Tibial artery (tissue), 4 donors: ENCODE measurements at regions not wholly inside any gene's neighbourhood (a gene's known extent, or its start where the extent isn't known, plus 50 kb on each side); places are given as distances from the start of the nearest gene placed in this dataset.
A peak's percentile ranks its signal among the peaks of the same experiment; 100 is the strongest.
"Not testable (repeated sequence)": the region's sequence is repeated elsewhere in the genome, so short reads cannot be mapped to it uniquely, and the experiment has no call there.

Experiments used
- DNase-seq, 2 donors: peaks; one replicate each; pipeline ENCODE4 v3.0.0-alpha.2; 2019
- H3K27ac ChIP-seq, 2 donors: fragments of 200-600 bp; sonication (generic) in 1 of 2; 1 replicate in 1 of 2; 2 replicates in 1 of 2; pipeline ENCODE4 v1.5.1; 2018 to 2019; ENCODE audit warnings: mild to moderate bottlenecking in 1 of 2
- H3K27me3 ChIP-seq, 2 donors: fragments of 200-600 bp; sonication (generic) in 1 of 2; one replicate each; pipeline versions ENCODE4 v1.5.1 to v1.6.0; 2016 to 2019
- H3K36me3 ChIP-seq, 3 donors: fragments of 200-600 bp; sonication (generic) in 2 of 3; one replicate each; pipeline ENCODE4 v1.5.1; 2016 to 2019; ENCODE audit warnings: mild to moderate bottlenecking in 2 of 3
- H3K4me1 ChIP-seq, 4 donors: fragments of 200-600 bp; sonication (generic) in 2 of 4; 1 replicate in 3 of 4; 2 replicates in 1 of 4; pipeline ENCODE4 v1.5.1; 2016 to 2019
- H3K4me3 ChIP-seq, 2 donors: fragments of 200-600 bp; sonication (generic) in 1 of 2; 1 replicate in 1 of 2; 2 replicates in 1 of 2; pipeline ENCODE4 v1.5.1; 2018 to 2019; ENCODE audit warnings: mild to moderate bottlenecking in 2 of 2
- H3K9me3 ChIP-seq, 3 donors: fragments of 200-600 bp; sonication (generic) in 1 of 3; one replicate each; pipeline ENCODE4 v1.5.1; 2016 to 2019
- intact Hi-C: fragments of 100-400 bp; cut with DNase I; formaldehyde crosslinking; loops from one replicate; pipeline ENCODE4 v1.15.0; 2023; ENCODE audit warnings: low total_unique reads

DNA sequence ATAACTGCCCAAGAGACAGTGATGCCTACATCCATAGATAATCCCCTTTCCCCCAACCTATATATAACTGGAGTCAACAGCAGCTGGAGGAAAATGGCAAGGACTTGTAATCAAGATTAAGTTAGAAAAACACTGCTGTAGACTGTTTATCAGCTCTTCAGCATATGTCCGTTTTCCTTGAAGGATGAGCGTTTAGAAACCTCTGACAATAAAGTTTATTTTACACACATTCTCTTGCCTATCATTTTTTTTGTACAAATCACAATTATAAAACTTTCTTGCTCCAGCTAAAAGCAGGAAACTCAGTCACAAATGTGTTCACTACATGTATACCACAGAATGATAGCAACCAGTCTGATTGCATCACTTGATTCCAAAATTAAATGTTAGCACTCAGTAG lies 50.8 kb downstream of the PPIAL4G start:
- H3K27ac ChIP-seq, H3K4me1 ChIP-seq, H3K27me3 ChIP-seq, H3K9me3 ChIP-seq, intact Hi-C loops, DNase-seq, H3K4me3 ChIP-seq: not testable (repeated sequence)
- peaks cover 8 to 20% (median 17%) of the 10 kb centered on the region in 3 donors for H3K36me3 ChIP-seq

GRCh38 chr1:148429856-148430255 lies 53.2 kb downstream of the PPIAL4G start:
- H3K27me3 ChIP-seq, H3K4me1 ChIP-seq, intact Hi-C loops, H3K27ac ChIP-seq, DNase-seq, H3K9me3 ChIP-seq, H3K4me3 ChIP-seq: not testable (repeated sequence)
- peaks cover 8 to 24% (median 17%) of the 10 kb centered on the region in 3 donors for H3K36me3 ChIP-seq

DNA sequence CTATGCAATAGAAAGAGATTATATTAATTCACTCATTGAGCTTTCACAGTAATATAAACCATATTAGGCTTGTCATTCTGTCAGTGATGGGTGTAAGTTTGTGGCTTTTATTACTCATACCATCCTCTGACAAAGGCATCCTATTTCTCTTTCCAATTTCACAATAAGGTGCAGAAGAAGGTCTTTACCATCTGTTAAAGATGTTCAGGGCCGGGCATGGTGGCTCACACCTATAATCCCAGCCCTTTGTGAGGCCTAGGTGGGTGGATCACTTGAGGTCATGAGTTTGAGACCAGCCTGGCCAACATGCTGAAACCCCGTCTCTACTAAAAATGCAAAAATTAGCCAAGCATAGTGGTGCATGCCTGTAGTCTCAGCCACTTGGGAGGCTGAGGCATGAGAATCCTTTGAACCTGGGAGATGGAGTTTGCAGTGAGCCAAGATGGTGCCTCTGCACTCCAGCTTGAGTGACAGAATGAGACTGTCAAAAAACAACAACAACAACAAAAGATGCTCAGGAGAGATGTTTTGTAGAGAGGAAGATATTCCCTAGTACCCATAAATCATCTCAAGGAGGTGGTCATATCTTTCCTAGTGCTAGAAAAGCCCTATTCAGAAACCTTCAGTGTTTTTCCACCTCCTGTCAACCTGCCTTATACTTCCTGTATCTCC lies 56.0 kb downstream of the PPIAL4G start:
- H3K27ac ChIP-seq, H3K9me3 ChIP-seq, intact Hi-C loops, H3K27me3 ChIP-seq, DNase-seq, H3K4me3 ChIP-seq, H3K4me1 ChIP-seq: not testable (repeated sequence)
- peaks cover 0 to 24% (median 12%) of the 10 kb centered on the region in 3 donors for H3K36me3 ChIP-seq

GRCh38 chr1:148426385-148426784 lies 56.7 kb downstream of the PPIAL4G start:
- H3K9me3 ChIP-seq, H3K4me1 ChIP-seq, H3K27me3 ChIP-seq, H3K27ac ChIP-seq, DNase-seq, intact Hi-C loops, H3K4me3 ChIP-seq: not testable (repeated sequence)
- peaks cover 0 to 24% (median 12%) of the 10 kb centered on the region in 3 donors for H3K36me3 ChIP-seq

GRCh38 chr1:148424143-148425003 lies 58.7 kb downstream of the PPIAL4G start:
- peaks cover 0 to 24% (median 12%) of the 10 kb centered on the region in 3 donors for H3K36me3 ChIP-seq
- H3K4me1 ChIP-seq, H3K27me3 ChIP-seq, H3K4me3 ChIP-seq, intact Hi-C loops, H3K9me3 ChIP-seq, H3K27ac ChIP-seq: not testable (repeated sequence)
- peak in 1 of 2 donors; percentile 34 for DNase-seq

DNA sequence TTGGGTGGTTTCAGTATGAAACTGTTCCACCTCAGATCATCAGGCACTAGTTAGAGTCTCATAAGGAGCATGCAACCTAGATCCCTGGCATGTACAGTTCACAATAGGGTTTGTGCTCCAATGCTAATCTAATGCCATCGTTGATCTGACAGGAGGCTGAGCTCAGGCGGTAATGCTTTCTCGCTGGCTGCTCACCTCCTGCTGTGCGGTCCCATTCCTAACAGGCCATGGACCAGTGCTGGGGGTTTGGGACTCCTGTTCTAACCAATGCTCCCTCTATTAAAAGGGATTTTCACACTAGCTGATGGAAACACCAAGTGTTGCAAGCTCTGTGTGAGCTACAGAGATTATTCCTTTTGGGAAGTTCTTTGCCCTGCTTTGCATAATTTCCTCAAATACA lies 60.2 kb downstream of the PPIAL4G start:
- H3K9me3 ChIP-seq, H3K27me3 ChIP-seq, H3K4me1 ChIP-seq, H3K27ac ChIP-seq, H3K4me3 ChIP-seq, intact Hi-C loops, DNase-seq: not testable (repeated sequence)
- H3K36me3 ChIP-seq = peaks cover 0 to 12% (median 0%) of the 10 kb centered on the region in 3 donors

DNA sequence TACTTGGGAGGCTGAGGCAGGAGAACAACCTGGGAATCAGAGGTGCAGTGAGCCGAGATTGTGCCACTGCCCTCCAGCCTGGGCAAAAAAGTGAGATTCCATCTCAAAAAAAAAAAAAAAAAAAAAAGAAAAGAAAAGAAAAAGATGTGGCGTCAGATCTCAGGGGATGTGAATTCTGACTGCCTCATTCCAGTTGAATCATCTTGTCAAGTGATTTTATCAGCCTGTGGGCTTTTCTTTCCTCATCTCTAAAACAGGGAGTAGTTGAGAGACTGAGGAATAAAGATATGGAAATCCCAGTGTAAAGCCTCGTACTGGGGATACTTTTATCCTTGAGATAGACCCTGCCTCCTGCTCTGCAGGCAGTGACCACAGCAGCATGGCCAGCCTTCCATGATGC lies 65.9 kb downstream of the PPIAL4G start:
- DNase-seq, H3K27ac ChIP-seq, H3K4me1 ChIP-seq, H3K36me3 ChIP-seq, H3K4me3 ChIP-seq, intact Hi-C loops, H3K27me3 ChIP-seq, H3K9me3 ChIP-seq: not testable (repeated sequence)

DNA sequence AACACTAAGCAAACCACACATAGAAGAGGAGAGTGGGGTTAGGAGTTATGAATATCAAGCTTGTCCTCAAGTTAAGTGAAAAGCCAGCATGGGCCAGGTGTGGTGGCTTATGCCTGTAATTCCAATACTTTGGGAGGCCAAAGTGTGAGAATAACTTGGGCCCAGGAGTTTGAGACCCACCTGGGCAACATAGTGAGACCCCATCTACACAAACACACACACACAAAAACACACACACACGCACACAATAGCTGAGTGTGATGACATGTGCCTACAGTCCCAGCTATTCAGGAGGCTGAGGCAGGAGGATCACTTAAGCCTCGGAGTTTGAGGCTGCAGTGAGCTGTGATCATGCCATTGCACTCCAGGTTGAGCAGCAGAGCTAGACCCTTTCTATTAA lies 69.7 kb downstream of the PPIAL4G start:
- H3K27ac ChIP-seq, H3K27me3 ChIP-seq, DNase-seq, H3K36me3 ChIP-seq, H3K9me3 ChIP-seq, H3K4me1 ChIP-seq, intact Hi-C loops, H3K4me3 ChIP-seq: not testable (repeated sequence)

DNA sequence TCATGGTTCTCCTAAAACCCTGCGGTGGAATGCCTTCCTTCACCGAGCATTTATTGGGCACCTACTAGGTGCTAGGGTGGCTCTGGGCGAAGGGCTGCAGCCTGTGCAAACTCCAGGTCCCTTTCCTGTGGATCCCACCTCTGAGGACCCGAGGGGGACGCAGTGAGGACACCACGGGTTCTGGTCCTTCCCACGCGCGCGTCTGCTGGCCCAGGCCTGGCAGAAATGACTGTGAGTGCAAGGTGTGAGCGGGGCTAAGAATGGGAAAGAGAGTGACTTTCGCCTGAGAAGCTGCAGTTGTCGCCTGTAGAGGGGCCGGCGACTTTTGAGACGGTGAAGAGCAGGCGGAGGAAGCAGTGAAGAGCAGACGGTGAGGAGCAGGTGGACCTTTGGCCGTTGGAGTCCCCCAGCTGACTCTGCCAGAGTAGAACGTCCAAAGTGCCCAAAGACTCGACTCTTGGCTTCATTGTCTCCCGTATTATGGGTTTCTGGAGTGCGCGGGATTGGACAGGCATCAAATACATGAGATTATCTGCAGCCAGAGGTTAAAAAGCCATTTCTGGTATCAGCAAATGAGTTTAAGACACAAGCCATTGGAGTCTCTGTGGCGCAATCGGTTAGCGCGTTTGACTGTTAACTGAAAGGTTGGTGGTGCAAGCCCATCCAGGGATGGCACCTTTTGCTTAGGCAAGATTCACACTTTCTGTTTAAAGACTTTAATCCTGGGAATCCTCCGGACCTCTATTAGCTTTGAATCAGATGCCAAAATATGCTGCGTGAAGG lies 78.1 kb downstream of the PPIAL4G start:
- not testable (repeated sequence) for DNase-seq, H3K4me3 ChIP-seq

DNA sequence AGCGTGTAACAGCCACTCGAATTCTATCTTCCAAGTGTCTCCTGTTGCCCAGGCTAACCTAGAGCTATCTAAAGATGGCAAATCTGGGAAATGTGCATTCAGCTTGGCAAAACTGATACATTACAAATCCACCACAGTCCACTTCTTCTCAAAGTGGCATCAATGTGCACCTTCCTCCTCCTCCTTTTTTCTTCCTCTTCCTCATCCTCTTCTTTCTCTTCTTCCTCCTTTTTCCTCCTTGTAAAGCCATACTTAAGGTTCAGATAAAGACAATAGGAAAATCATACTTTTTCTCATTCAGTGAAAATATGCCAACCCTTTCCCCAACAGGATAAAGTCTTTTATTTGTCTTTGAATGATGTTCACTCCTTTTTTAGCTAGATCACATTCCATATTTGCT lies 79.2 kb downstream of the PPIAL4G start:
- H3K4me1 ChIP-seq, H3K4me3 ChIP-seq, H3K9me3 ChIP-seq, intact Hi-C loops, H3K27me3 ChIP-seq, DNase-seq, H3K36me3 ChIP-seq, H3K27ac ChIP-seq: not testable (repeated sequence)

More for the DNA sequence above, 78.1 kb downstream of the PPIAL4G start:
- H3K4me1 ChIP-seq, H3K9me3 ChIP-seq, H3K27ac ChIP-seq, H3K27me3 ChIP-seq, intact Hi-C loops, H3K36me3 ChIP-seq: not testable (repeated sequence)

- H3K36me3 ChIP-seq, DNase-seq, H3K27ac ChIP-seq, intact Hi-C loops, H3K27me3 ChIP-seq, H3K9me3 ChIP-seq, H3K4me1 ChIP-seq: not testable (repeated sequence)
- H3K4me3 ChIP-seq = peak overlapping the region; percentile 53 to 61
Observed at GRCh38 chr1:148403085-148403456, 80.0 kb downstream of the PPIAL4G start.

- Histone ChIP-seq H3K27ac (peak overlapping the region; percentile 73 to 74), H3K4me3 (peak overlapping the region; percentile 53 to 61)
- H3K36me3 ChIP-seq, H3K4me1 ChIP-seq, H3K9me3 ChIP-seq, H3K27me3 ChIP-seq, intact Hi-C loops: not testable (repeated sequence)
- DNase-seq = peak; percentile 82 to 87
Observed at GRCh38 chr1:148402152-148403084, 80.7 kb downstream of the PPIAL4G start.

- H3K4me3 ChIP-seq, H3K9me3 ChIP-seq, H3K27me3 ChIP-seq, intact Hi-C loops, H3K27ac ChIP-seq, DNase-seq, H3K4me1 ChIP-seq, H3K36me3 ChIP-seq: not testable (repeated sequence)
Observed at GRCh38 chr1:148397516-148397915, 85.6 kb downstream of the PPIAL4G start.
